GM19328 (cell line): ENCODE measurements at regions not wholly inside any gene's neighbourhood (a gene's known extent, or its start where the extent isn't known, plus 50 kb on each side); places are given as distances from the start of the nearest gene placed in this dataset.

Experiments
- ATAC-seq: cut with Tn5 transposase; IDR thresholded peaks from one replicate; pipeline ENCODE4 v1.9.1; 2021; ENCODE audit warnings: mild to moderate bottlenecking, moderate library complexity; ENCODE audit not compliant: unreplicated experiment

DNA sequence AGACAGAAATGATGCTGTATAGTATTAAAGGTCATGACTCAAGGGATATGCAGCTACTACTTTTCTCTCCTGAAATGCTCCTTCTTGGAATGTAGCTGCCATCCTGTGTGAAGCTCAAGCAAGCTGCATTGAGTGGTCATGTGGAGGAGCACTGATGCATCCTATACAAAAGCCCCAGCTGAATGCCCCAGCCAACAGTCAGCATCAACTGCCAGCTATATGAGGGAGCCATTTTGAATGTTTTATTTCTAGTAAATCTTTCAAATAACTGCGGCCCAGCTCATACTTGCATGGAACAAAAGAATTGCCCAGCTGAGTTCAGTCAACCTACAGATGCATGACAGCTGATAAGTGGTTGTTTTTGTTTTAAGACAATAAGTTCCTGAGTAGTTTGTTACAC is 165.0 kb upstream of the GEMIN8 start:
- ATAC-seq: no peak

DNA sequence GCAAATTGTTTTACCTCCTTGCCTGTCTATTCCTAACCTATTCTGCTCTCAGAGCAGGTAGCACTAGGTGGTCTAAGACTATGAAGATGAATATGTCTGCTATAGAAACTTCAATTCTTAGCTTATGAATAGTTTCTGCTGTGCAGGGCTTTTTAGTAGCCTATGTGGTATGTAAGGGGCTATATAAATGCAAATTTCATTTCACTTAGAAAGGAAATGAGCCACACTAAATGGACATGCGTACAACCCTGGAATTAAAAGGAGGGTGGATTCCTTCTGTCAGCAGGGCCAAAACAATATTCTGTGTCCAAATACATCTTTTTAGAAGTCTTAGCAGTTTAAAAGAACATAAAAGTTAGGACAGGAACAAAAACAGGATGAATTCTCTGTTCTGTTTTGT is 163.9 kb upstream of the GEMIN8 start:
- ATAC-seq: no peak

DNA sequence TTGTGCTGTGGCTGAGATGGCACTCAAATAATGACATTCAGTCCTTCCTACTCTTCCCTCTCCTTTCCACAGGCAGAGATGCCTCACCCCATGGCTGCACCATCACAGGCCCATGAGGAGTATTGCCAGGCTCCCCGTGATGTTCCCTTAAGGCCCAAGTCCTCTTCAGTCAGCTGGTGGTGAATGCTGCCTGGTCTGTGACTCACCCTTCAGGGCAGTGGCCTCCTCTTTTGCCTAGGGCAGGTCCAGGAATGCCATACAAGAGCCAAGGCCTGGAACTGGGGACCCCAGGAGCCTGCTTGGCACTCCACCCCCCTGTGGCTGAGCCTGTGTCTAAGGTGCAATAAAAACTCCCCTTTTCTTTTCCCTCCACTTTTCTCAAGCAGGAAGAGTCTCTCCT is 144.2 kb upstream of the GEMIN8 start:
- ATAC-seq: no peak

DNA sequence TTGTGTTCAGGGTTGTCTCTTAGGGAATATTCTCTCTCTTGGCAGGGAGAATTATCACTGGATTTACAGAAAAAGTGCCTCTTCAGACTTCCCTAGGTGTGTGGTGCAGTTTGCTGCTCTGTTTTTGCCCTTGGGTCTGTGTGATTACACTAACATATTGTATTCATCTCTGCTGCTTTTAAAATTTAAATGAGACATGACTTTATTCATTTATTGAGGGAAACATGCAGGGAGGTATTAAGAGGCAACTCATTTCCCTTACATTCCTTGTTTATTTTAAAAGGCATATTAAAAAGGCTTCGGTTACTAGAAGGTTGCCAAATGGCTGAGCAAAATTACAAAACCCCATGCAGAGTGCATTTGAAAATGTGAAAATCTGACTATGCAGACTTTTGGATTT is 135.1 kb upstream of the GEMIN8 start:
- ATAC-seq: no peak

DNA sequence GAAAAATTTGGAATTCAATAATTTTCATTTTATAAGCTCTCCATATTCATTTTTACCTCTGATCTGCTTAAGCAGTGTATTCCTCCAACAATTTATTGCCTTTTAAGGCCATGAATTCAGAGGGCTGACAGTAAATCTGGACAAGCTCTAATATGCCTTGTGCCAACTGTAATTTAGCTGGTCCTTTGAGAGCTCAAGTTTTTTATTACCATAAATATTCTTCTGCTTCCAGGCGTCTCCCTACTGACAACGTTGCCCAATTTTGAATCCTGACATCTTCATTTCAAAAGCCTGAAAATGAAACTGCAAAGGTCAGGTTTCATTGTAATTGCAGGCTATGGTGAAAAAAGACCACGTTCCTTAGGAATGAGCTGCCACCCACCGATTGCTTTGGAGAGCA is 95.8 kb upstream of the GEMIN8 start:
- no peak for ATAC-seq

DNA sequence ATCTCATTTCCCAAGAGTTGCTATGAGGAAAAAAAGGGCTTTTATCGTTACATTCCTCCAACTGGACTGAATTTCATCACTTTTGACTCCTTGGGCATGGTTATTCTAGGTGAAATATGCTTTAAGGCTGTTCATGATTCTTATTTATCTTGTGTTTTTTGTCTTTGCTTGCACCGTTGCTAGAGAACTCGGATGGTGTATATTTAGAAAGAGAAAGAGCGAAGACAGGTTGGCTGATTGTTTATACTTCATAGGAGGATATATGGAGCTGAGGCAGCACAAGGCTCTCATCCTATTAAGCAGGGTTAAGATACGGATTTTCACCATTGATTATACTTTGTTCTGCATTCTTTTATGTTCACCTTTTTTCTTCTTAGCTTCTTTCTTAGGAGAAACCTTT is 94.9 kb upstream of the GEMIN8 start:
- ATAC-seq: no peak

DNA sequence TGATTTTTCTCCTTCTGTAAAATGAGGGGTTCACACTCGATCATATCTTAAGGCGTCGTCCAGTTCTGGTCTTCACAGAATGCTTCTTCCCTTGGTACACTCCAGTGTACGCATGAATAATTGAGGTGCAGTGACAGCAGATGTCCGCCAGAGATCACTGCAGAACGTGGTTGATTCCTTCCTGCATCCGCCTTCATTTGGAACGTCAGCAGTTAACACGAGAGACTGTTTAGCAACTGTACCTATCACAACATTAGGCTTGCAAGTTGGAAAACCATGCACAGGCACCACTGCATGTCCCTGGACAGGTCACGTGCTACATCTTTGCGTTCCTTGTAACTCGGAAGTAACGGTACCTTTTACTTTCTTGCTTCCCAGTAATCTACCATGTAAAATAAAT is 66.0 kb upstream of the GEMIN8 start:
- ATAC-seq: peak; percentile 70

DNA sequence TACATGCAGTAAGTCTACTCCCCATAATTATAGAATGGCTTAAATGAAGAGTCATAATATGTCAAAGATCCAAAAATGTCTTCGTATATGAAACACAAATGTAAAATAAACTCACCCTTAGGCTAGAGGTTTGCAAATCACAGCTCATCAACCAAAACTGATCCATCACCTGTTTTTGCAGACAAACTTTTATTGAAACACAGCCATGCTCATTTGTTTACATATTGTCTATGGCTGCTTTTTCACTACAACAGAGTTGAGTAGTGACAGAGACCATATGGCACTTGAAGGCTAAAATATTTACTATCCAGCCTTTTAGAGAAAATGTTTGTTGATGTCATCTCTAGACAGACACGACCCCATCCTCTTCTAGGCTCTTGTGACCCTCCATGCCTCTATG is 64.5 kb upstream of the GEMIN8 start:
- no peak for ATAC-seq

DNA sequence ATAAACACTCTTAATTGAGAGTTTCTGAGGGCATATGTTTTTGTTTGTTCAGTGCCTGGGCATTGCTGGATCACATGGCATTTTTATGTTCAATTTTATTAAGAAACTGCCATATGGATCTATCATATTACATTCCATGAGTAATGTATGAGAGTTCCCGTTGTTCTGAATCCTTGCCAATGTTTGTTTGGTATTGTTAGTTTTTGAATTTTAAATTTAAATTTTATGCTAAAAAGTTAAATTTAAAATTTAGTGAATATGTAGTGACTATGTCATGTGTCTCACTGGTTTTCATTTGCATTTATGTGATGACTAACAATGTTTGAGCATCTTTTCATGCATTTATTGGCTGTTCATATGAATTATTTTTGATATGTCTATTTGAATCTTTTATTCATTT is 54.8 kb upstream of the GEMIN8 start:
- no peak for ATAC-seq

DNA sequence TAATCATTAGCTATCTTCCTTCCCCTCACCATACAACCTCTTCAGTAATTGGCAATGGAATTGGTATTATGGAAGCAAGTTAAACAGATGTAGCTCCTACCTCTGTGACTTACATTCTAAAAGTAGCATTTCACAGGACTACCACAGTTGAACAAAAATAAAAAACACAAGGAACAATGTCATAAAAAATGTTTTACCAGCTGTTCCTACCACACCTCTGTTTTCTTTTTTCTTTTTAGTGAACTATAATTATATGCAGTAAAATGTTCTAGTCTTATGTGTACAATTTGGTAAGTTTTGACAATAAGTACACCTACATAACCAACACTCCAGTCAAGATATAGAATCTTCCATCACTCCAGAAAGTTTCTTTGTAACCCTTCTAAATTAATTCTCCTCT is 54.1 kb upstream of the GEMIN8 start:
- no peak for ATAC-seq

DNA sequence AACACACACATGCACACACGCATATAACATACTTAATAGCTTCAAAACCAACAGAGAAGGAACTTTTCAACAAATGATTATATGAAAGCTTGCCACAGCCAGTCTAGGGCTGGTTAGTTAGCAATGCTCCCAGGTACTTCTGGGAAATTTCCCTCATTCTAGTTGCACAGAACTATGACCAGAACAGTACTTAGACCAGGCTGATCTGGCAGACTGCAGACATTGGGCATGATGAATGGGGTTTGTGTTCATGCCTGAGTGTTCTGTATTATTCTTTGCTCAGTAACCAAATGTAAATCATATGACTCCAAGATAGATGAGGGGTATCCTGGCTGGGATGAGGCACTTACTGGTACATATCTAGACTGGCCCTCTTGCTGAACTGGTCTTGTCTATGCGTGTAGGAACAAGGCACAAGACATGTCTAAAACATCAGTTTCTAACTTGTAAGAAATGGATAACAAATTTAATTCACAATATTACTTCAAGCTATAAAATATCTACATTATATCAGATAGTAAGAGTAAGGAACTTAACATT is 50.3 kb upstream of the GEMIN8 start:
- no peak for ATAC-seq
